PC-9 (cell line): ENCODE measurements at regions not wholly inside any gene's neighbourhood (a gene's known extent, or its start where the extent isn't known, plus 50 kb on each side); places are given as distances from the start of the nearest gene placed in this dataset.

Experiments
- BruUV-seq: library from RNA; stranded (reverse); fragments of 400-500 nt; replicated peaks from 2 replicates; lab custom pipeline; 2021; lab: Mats Ljungman, UMichigan
- CTCF ChIA-PET: fragments of 300-600 bp; sonication (Branson Sonifier 250); formaldehyde crosslinking; loops from one replicate; lab custom pipeline; 2022; ENCODE audit warnings: antibody characterized with exemption; lab: Charles Lee
- POLR2A ChIA-PET: fragments of 300-600 bp; sonication (Branson Sonifier 250); formaldehyde crosslinking; loops from one replicate; lab custom pipeline; 2022; ENCODE audit warnings: antibody characterized with exemption; ENCODE audit not compliant: unreplicated experiment; lab: Charles Lee
- DNase-seq, 2 experiments: peaks; one replicate each; pipeline versions ENCODE4 v3.0.0 to v3.0.0-alpha.2; 2015 to 2022; ENCODE audit warnings: mixed read lengths in 1 of 2
- H2AFZ ChIP-seq: fragments of 200-600 bp; sonication (generic); 2 replicates; pipeline ENCODE4 v1.8.1; 2017; ENCODE audit warnings: antibody characterized with exemption
- H3F3A ChIP-seq: fragments of 200-600 bp; sonication (generic); 2 replicates; pipeline ENCODE4 v1.8.1; 2017; ENCODE audit warnings: antibody characterized with exemption, mild to moderate bottlenecking, low read depth; ENCODE audit not compliant: insufficient read depth
- H3K27ac ChIP-seq: fragments of 200-600 bp; sonication (generic); 2 replicates; pipeline ENCODE4 v1.6.1; 2016; ENCODE audit warnings: mixed run types
- H3K27me3 ChIP-seq: fragments of 200-600 bp; sonication (generic); 2 replicates; pipeline ENCODE4 v1.6.1; 2016; ENCODE audit warnings: low read depth, mixed run types; ENCODE audit not compliant: insufficient read depth
- H3K36me3 ChIP-seq: fragments of 200-600 bp; sonication (generic); 2 replicates; pipeline ENCODE4 v1.6.1; 2016; ENCODE audit warnings: low read depth, mixed run types
- H3K4me1 ChIP-seq: fragments of 200-600 bp; sonication (generic); replicated peaks from 2 replicates; pipeline ENCODE4 v1.6.1; 2016; ENCODE audit warnings: mixed run types; ENCODE audit not compliant: insufficient read depth
- H3K4me2 ChIP-seq: fragments of 200-600 bp; sonication (generic); 2 replicates; pipeline ENCODE4 v1.6.1; 2017; ENCODE audit warnings: mixed run types
- H3K4me3 ChIP-seq: fragments of 200-600 bp; sonication (generic); 2 replicates; pipeline ENCODE4 v1.6.1; 2016; ENCODE audit warnings: mixed run types
- H3K79me2 ChIP-seq: fragments of 200-600 bp; sonication (generic); 2 replicates; pipeline ENCODE4 v1.6.1; 2017; ENCODE audit warnings: low read depth, mixed run types
- H3K9me2 ChIP-seq: fragments of 200-600 bp; sonication (generic); 2 replicates; pipeline ENCODE4 v1.8.1; 2017; ENCODE audit warnings: mild to moderate bottlenecking; ENCODE audit not compliant: insufficient read depth
- H3K9me3 ChIP-seq: fragments of 200-600 bp; sonication (generic); 2 replicates; pipeline ENCODE4 v1.8.1; 2016; ENCODE audit warnings: low read depth; ENCODE audit not compliant: insufficient read depth
- H4K20me1 ChIP-seq: fragments of 200-600 bp; sonication (generic); 2 replicates; pipeline ENCODE4 v1.8.1; 2017; ENCODE audit not compliant: insufficient read depth
- EZH2 ChIP-seq: fragments of 200-600 bp; sonication (generic); IDR thresholded peaks from 2 replicates; pipeline ENCODE4 v1.8.0; 2017; ENCODE audit warnings: antibody characterized with exemption, low read depth
- intact Hi-C: fragments of 100-400 bp; cut with micrococcal nuclease; formaldehyde crosslinking; loops from one replicate; pipeline ENCODE4 v1.10.0; 2022; ENCODE audit not compliant: unreplicated experiment
- TF ChIP-seq, protein P1 (sequence below): fragments of 200-600 bp; sonication (generic); conservative IDR thresholded peaks from 2 replicates; pipeline ENCODE4 v1.6.1; 2017; ENCODE audit warnings: mixed run types, antibody characterized with exemption, mild to moderate bottlenecking, moderate library complexity

DNA sequence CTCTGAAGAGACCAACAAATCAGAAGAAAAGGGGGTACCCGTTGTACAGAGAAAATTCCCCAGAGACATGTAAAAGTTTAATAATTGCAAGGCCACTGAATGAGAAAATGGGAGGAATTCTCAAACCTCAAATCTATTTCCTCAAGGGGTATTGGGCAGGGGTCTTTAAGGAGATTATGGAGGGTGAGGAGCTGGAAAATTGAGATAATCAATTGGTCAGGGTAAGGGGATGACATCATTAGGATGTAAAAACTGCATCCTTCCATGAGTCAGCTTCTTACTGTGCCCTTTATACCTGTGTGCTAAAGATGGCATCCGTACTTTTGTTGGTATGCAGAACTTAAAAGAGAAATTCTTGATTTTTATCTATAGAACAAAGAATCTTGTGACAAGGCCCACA, 641.5 kb downstream of the LRFN5 start:
- Histone ChIP-seq H4K20me1 (no peaks in the 10 kb centered on the region), H3K4me1 (no peaks in the 10 kb centered on the region), H3K9me2 (no peaks in the 10 kb centered on the region; the same call in 1 of the 2 replicates), H3K36me3 (no peaks in the 10 kb centered on the region), H3K27me3 (no peaks in the 10 kb centered on the region), H3F3A (no peaks in the 10 kb centered on the region), H2AFZ (no peak overlapping the region), H3K4me3 (no peak overlapping the region), H3K79me2 (no peaks in the 10 kb centered on the region), H3K27ac (no peak overlapping the region), H3K4me2 (no peak overlapping the region), H3K9me3 (no peaks in the 10 kb centered on the region)
- no TSS peak for BruUV-seq
- POLR2A ChIA-PET, result no interaction called here
- no peak for DNase-seq
- intact Hi-C loops, result no loop called here
- CTCF ChIA-PET, result no interaction called here
- TF ChIP-seq, protein P1, sequence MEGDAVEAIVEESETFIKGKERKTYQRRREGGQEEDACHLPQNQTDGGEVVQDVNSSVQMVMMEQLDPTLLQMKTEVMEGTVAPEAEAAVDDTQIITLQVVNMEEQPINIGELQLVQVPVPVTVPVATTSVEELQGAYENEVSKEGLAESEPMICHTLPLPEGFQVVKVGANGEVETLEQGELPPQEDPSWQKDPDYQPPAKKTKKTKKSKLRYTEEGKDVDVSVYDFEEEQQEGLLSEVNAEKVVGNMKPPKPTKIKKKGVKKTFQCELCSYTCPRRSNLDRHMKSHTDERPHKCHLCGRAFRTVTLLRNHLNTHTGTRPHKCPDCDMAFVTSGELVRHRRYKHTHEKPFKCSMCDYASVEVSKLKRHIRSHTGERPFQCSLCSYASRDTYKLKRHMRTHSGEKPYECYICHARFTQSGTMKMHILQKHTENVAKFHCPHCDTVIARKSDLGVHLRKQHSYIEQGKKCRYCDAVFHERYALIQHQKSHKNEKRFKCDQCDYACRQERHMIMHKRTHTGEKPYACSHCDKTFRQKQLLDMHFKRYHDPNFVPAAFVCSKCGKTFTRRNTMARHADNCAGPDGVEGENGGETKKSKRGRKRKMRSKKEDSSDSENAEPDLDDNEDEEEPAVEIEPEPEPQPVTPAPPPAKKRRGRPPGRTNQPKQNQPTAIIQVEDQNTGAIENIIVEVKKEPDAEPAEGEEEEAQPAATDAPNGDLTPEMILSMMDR, result no peak
- TF ChIP-seq EZH2, result no peak

DNA sequence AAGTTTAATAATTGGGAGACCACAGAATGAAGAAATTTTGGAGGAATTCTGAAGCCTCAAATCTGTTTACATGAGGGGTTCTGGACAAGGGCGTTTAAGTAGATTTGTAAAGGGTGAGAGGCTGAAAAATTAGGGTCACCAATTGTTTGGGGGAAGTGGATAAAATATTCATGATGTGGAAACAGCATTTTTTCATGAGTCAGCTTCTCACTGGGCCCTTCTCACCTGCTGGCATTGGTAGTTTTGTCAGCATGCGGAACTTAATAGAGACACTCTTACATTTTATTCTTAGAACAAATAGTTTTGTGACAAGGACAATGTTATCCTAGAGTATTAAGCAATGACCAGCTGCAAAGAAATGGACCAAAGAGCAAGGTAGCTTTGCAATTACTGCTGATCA, 634.4 kb downstream of the LRFN5 start:
- ChIA-PET CTCF (no interaction called here), POLR2A (no interaction called here)
- no peaks in the 10 kb centered on the region for H3K36me3 ChIP-seq
- TF ChIP-seq, protein P1, result no peak
- TF ChIP-seq EZH2, result no peak
- H3K79me2 ChIP-seq, result no peaks in the 10 kb centered on the region
- H2AFZ ChIP-seq, result no peak overlapping the region
- H3K27ac ChIP-seq, result no peak overlapping the region
- no peak overlapping the region for H3K4me2 ChIP-seq
- H3K4me1 ChIP-seq, result no peaks in the 10 kb centered on the region
- H4K20me1 ChIP-seq, result no peaks in the 10 kb centered on the region
- H3K9me2 ChIP-seq, result no peaks in the 10 kb centered on the region; the same call in 1 of the 2 replicates
- H3K9me3 ChIP-seq, result no peaks in the 10 kb centered on the region
- intact Hi-C loops, result no loop called here
- DNase-seq, result no peak
- no peaks in the 10 kb centered on the region for H3F3A ChIP-seq
- no TSS peak for BruUV-seq
- no peaks in the 10 kb centered on the region for H3K27me3 ChIP-seq
- H3K4me3 ChIP-seq, result no peak overlapping the region

DNA sequence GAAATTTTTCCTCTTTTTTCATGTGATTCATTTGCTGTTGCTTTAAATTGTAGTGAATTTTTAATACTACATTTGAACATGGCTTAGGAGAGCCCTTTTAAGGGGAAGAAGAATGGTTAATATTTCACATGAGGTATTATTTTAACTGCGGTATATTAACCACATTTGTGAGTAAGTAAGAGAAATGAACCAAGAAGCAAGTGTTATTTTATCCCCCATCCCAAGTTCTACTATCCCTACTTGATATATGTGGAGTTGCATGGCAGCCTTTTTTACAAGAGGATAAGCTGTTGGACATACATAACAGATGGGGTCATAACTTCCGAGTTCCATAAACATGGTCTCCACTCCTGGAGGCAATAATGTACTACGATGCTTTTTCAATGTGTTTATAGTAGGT, 623.3 kb downstream of the LRFN5 start:
- Histone ChIP-seq H4K20me1 (no peaks in the 10 kb centered on the region), H3F3A (no peaks in the 10 kb centered on the region), H3K4me3 (no peak overlapping the region), H3K79me2 (no peaks in the 10 kb centered on the region), H3K9me2 (no peaks in the 10 kb centered on the region), H3K9me3 (no peaks in the 10 kb centered on the region), H3K4me1 (no peaks in the 10 kb centered on the region), H3K27me3 (no peaks in the 10 kb centered on the region), H3K4me2 (no peak overlapping the region), H3K36me3 (no peaks in the 10 kb centered on the region), H3K27ac (no peak overlapping the region), H2AFZ (no peak overlapping the region)
- no peak for DNase-seq
- intact Hi-C loops, result no loop called here
- no peak for TF ChIP-seq EZH2
- TF ChIP-seq, protein P1, result no peak
- ChIA-PET POLR2A (no interaction called here), CTCF (no interaction called here)
- no TSS peak for BruUV-seq
